ENCODE measurements at regions not wholly inside any gene's neighbourhood (a gene's known extent, or its start where the extent isn't known, plus 50 kb on each side); places are given as distances from the start of the nearest gene placed in this dataset.

GRCh38 chr2:175475130-175475529 is 293.6 kb upstream of the ATP5MC3 start:
- no peak for DNase-seq (ENCODE audit: low read depth in 4 of 4, low spot score in 1 of 4)

- DNase-seq (ENCODE audit: low read depth in 4 of 4, low spot score in 1 of 4) = no peak
Measured at GRCh38 chr2:175468431-175469098, 287.1 kb upstream of the ATP5MC3 start.

- DNase-seq (ENCODE audit: low read depth in 4 of 4, low spot score in 1 of 4) = no peak
Measured at GRCh38 chr2:175465101-175465500, 283.6 kb upstream of the ATP5MC3 start.

- DNase-seq (ENCODE audit: low read depth in 4 of 4, low spot score in 1 of 4) = no peak
Measured at GRCh38 chr2:175464311-175464670, 282.8 kb upstream of the ATP5MC3 start.

GRCh38 chr2:175463589-175464310 is 282.2 kb upstream of the ATP5MC3 start:
- DNase-seq (ENCODE audit: low read depth in 4 of 4, low spot score in 1 of 4) = no peak

- DNase-seq (ENCODE audit: low read depth in 4 of 4, low spot score in 1 of 4) = no peak
Measured at GRCh38 chr2:175463169-175463568, 281.7 kb upstream of the ATP5MC3 start.

- DNase-seq (ENCODE audit: low read depth in 4 of 4, low spot score in 1 of 4) = no peak
Measured at GRCh38 chr2:175462246-175462645, 280.7 kb upstream of the ATP5MC3 start.

- DNase-seq (ENCODE audit: low read depth in 4 of 4, low spot score in 1 of 4) = no peak
Measured at GRCh38 chr2:175461839-175462238, 280.3 kb upstream of the ATP5MC3 start.

GRCh38 chr2:175457895-175458448 is 276.5 kb upstream of the ATP5MC3 start:
- no peak for DNase-seq (ENCODE audit: low read depth in 4 of 4, low spot score in 1 of 4)

GRCh38 chr2:175454953-175455389 is 273.5 kb upstream of the ATP5MC3 start:
- DNase-seq (ENCODE audit: low read depth in 4 of 4, low spot score in 1 of 4) = no peak

- no peak for DNase-seq (ENCODE audit: low read depth in 4 of 4, low spot score in 1 of 4)
Measured at GRCh38 chr2:175450029-175450760, 268.7 kb upstream of the ATP5MC3 start.

- DNase-seq (ENCODE audit: low read depth in 4 of 4, low spot score in 1 of 4) = no peak
Measured at GRCh38 chr2:175449616-175450015, 268.1 kb upstream of the ATP5MC3 start.

- no peak for DNase-seq (ENCODE audit: low read depth in 4 of 4, low spot score in 1 of 4)
Measured at GRCh38 chr2:175446201-175446600, 264.7 kb upstream of the ATP5MC3 start.

- no peak for DNase-seq (ENCODE audit: low read depth in 4 of 4, low spot score in 1 of 4)
Measured at GRCh38 chr2:175445281-175445680, 263.8 kb upstream of the ATP5MC3 start.

- no peak for DNase-seq (ENCODE audit: low read depth in 4 of 4, low spot score in 1 of 4)
Measured at GRCh38 chr2:175442441-175442840, 260.9 kb upstream of the ATP5MC3 start.

- DNase-seq (ENCODE audit: low read depth in 4 of 4, low spot score in 1 of 4) = no peak
Measured at GRCh38 chr2:175441181-175441761, 259.8 kb upstream of the ATP5MC3 start.

- DNase-seq (ENCODE audit: low read depth in 4 of 4, low spot score in 1 of 4) = no peak
Measured at GRCh38 chr2:175439416-175439815, 257.9 kb upstream of the ATP5MC3 start.

- DNase-seq (ENCODE audit: low read depth in 4 of 4, low spot score in 1 of 4) = no peak
Measured at GRCh38 chr2:175437167-175437566, 255.7 kb upstream of the ATP5MC3 start.

GRCh38 chr2:175436076-175436475 is 254.6 kb upstream of the ATP5MC3 start:
- DNase-seq (ENCODE audit: low read depth in 4 of 4, low spot score in 1 of 4) = no peak

GRCh38 chr2:175435012-175435411 is 253.5 kb upstream of the ATP5MC3 start:
- no peak for DNase-seq (ENCODE audit: low read depth in 4 of 4, low spot score in 1 of 4)

- no peak for DNase-seq (ENCODE audit: low read depth in 4 of 4, low spot score in 1 of 4)
Measured at GRCh38 chr2:175432793-175433192, 251.3 kb upstream of the ATP5MC3 start.

Data from stimulated activated CD4-positive, alpha-beta T cell treated with anti-CD3 and anti-CD28 coated beads, Interleukin-1b, Interleukin-23, amount 100 ng/mL, for 24 hours (primary cell).